Stomach (tissue), 8 donors: ENCODE measurements at regions not wholly inside any gene's neighbourhood (a gene's known extent, or its start where the extent isn't known, plus 50 kb on each side); places are given as distances from the start of the nearest gene placed in this dataset.
"Not testable (repeated sequence)": the region's sequence is repeated elsewhere in the genome, so short reads cannot be mapped to it uniquely, and the experiment has no call there.

ENCODE experiments used
- DNase-seq, 2 donors: peaks; one replicate each; pipeline versions ENCODE4 v3.0.0 to v3.0.0-alpha.2; 2013 to 2019
- H3K27ac ChIP-seq, 5 donors: fragments of 200-600 bp in 4 of 5; sonication (generic) in 4 of 5; one replicate each; pipeline ENCODE4 v1.5.1; 2013 to 2019; ENCODE audit warnings: mild to moderate bottlenecking in 1 of 5, moderate library complexity in 1 of 5
- H3K27me3 ChIP-seq, 3 donors: fragments of 200-600 bp; sonication (generic); one replicate each; pipeline ENCODE4 v1.5.1; 2017 to 2019; ENCODE audit warnings: mixed run types in 1 of 3
- H3K36me3 ChIP-seq, 4 donors: fragments of 200-600 bp; sonication (generic); 1 replicate in 3 of 4; 2 replicates in 1 of 4; pipeline ENCODE4 v1.5.1; 2016 to 2019
- H3K4me1 ChIP-seq, 4 donors: fragments of 200-600 bp; sonication (generic); one replicate each; pipeline ENCODE4 v1.5.1; 2016 to 2019
- H3K4me3 ChIP-seq, 4 donors: fragments of 200-600 bp; sonication (generic) in 3 of 4; one replicate each; pipeline ENCODE4 v1.5.1; 2016 to 2019; ENCODE audit warnings: mild to moderate bottlenecking in 1 of 4
- H3K9me3 ChIP-seq, 4 donors: fragments of 200-600 bp; sonication (generic); one replicate each; pipeline ENCODE4 v1.5.1; 2016 to 2019
- CTCF ChIP-seq, 7 experiments: fragments of 450-650 bp in 4 of 7; fragments of 200-600 bp in 3 of 7; sonication (generic) in 3 of 7; IDR thresholded peaks; one replicate each; pipeline ENCODE4 v1.5.1; 2016 to 2019; ENCODE audit warnings: antibody characterized with exemption in 7 of 7, control low read depth in 2 of 7, mild to moderate bottlenecking in 1 of 7
- EP300 ChIP-seq: sonication (generic); formaldehyde crosslinking; IDR thresholded peaks from one replicate; pipeline ENCODE4 v1.6.1; 2017; ENCODE audit warnings: antibody characterized with exemption
- POLR2A ChIP-seq, 4 donors: fragments of 450-650 bp; IDR thresholded peaks; one replicate each; pipeline ENCODE4 v1.6.1; 2016; ENCODE audit warnings: antibody characterized with exemption in 4 of 4, control low read depth in 2 of 4, mild to moderate bottlenecking in 1 of 4, moderate library complexity in 1 of 4
- POLR2AphosphoS5 ChIP-seq, 3 donors: sonication (generic); formaldehyde crosslinking; IDR thresholded peaks; one replicate each; pipeline ENCODE4 v1.6.1; 2016; ENCODE audit warnings: antibody characterized with exemption in 3 of 3
- WGBS, 5 donors: extraction: QIAGEN DNeasy Blood & Tissue Kit in 3 of 5; methylation state at CpG; one replicate each; pipeline versions ENCODE4 v1.1.5 to v1.1.7; 2013 to 2018; 5-methylcytosine and 5-hydroxymethylcytosine counted together
- intact Hi-C: fragments of 100-400 bp; cut with DNase I; formaldehyde crosslinking; loops from one replicate; pipeline ENCODE4 v1.15.1; 2023; ENCODE audit warnings: low total_unique reads
- donor health status: healthy with polysubstance abuse.
- donor health status: Bipolar disorder and iron deficiency.
- donor health status: healthy.

- intact Hi-C loops, result no loop called here
- no peaks in the 10 kb centered on the region for H3K27me3 ChIP-seq
- H3K9me3 ChIP-seq, result peaks cover 0 to 32% (median 12%) of the 10 kb centered on the region in 4 donors
- no peaks in the 10 kb centered on the region for H3K4me1 ChIP-seq
- no peak overlapping the region for H3K4me3 ChIP-seq
- H3K27ac ChIP-seq, result no peak overlapping the region
- no peak for TF ChIP-seq CTCF (IDR thresholded peaks at IDR 0.05)
- TF ChIP-seq POLR2AphosphoS5 (IDR thresholded peaks at IDR 0.05), result no peak
- TF ChIP-seq POLR2A (IDR thresholded peaks at IDR 0.05), result no peak
- DNase-seq, result no peak
- H3K36me3 ChIP-seq, result no peaks in the 10 kb centered on the region
Observed at GRCh38 chr2:4792126-4792525, 900.1 kb upstream of the SOX11 start.

- whole genome bisulfite sequencing, 5 donors, result 63 to 89% (median 71%) methylated on average over 2 of the region's 2 CpGs
- H3K27me3 ChIP-seq, result no peaks in the 10 kb centered on the region
- TF ChIP-seq POLR2A (IDR thresholded peaks at IDR 0.05), result no peak
- TF ChIP-seq EP300, result no peak
- TF ChIP-seq POLR2AphosphoS5 (IDR thresholded peaks at IDR 0.05), result no peak
- no peak for TF ChIP-seq CTCF (IDR thresholded peaks at IDR 0.05)
- H3K36me3 ChIP-seq, result no peaks in the 10 kb centered on the region
- no peaks in the 10 kb centered on the region for H3K4me1 ChIP-seq
- H3K4me3 ChIP-seq, result no peak overlapping the region
- DNase-seq, result no peak
- intact Hi-C loops, result no loop called here
- H3K9me3 ChIP-seq, result peaks cover 0 to 7% (median 3%) of the 10 kb centered on the region in 4 donors
- H3K27ac ChIP-seq, result no peak overlapping the region
Observed at GRCh38 chr2:4803396-4803795, 888.8 kb upstream of the SOX11 start.

GRCh38 chr2:4814137-4814536 lies 878.0 kb upstream of the SOX11 start:
- H3K4me1 ChIP-seq, H3K27ac ChIP-seq, H3K36me3 ChIP-seq, DNase-seq, H3K4me3 ChIP-seq, intact Hi-C loops, H3K27me3 ChIP-seq: not testable (repeated sequence)
- H3K9me3 ChIP-seq, result peaks cover 0 to 32% (median 11%) of the 10 kb centered on the region in 4 donors

- DNase-seq, result no peak
- Histone ChIP-seq H3K9me3 (no peaks in the 10 kb centered on the region), H3K4me3 (no peak overlapping the region), H3K4me1 (no peaks in the 10 kb centered on the region), H3K27ac (no peak overlapping the region), H3K27me3 (no peaks in the 10 kb centered on the region), H3K36me3 (no peaks in the 10 kb centered on the region)
- 42 to 68% (median 49%) methylated on average over 3 of the region's 3 CpGs for WGBS, 5 donors
- TF ChIP-seq POLR2AphosphoS5 (IDR thresholded peaks at IDR 0.05), result no peak
- TF ChIP-seq CTCF (IDR thresholded peaks at IDR 0.05), result no peak
- TF ChIP-seq POLR2A (IDR thresholded peaks at IDR 0.05), result no peak
- no peak for TF ChIP-seq EP300
- intact Hi-C loops, result no loop called here
Observed at GRCh38 chr2:4827836-4828235, 864.3 kb upstream of the SOX11 start.

GRCh38 chr2:4828682-4829374 lies 863.4 kb upstream of the SOX11 start:
- intact Hi-C loops, result no loop called here
- 74 to 81% (median 80%) methylated on average over 8 of the region's 8 CpGs for WGBS, 5 donors
- TF ChIP-seq POLR2AphosphoS5 (IDR thresholded peaks at IDR 0.05) (no peak), EP300 (no peak), POLR2A (IDR thresholded peaks at IDR 0.05) (no peak), CTCF (IDR thresholded peaks at IDR 0.05) (no peak)
- Histone ChIP-seq H3K27me3 (no peaks in the 10 kb centered on the region), H3K27ac (no peak overlapping the region), H3K4me3 (no peak overlapping the region), H3K4me1 (no peaks in the 10 kb centered on the region), H3K9me3 (no peaks in the 10 kb centered on the region), H3K36me3 (no peaks in the 10 kb centered on the region)
- DNase-seq, result no peak
